GM23338 (cell line): ENCODE measurements at regions not wholly inside any gene's neighbourhood (a gene's known extent, or its start where the extent isn't known, plus 50 kb on each side); places are given as distances from the start of the nearest gene placed in this dataset.

Experiments
- ATAC-seq: fragments of 200-7000 bp; cut with Tn5 transposase; 3 replicates; pipeline ENCODE4 v1.9.1; 2020
- DNase-seq: peaks from one replicate; pipeline ENCODE4 v3.0.0-alpha.2; 2015; ENCODE audit warnings: low spot score
- H2AFZ ChIP-seq: fragments of 200-600 bp; sonication (generic); 2 replicates; pipeline ENCODE4 v1.8.0; 2016; ENCODE audit warnings: antibody characterized with exemption, mild to moderate bottlenecking, moderate library complexity
- H3F3A ChIP-seq: fragments of 200-600 bp; sonication (generic); replicated peaks from 2 replicates; pipeline ENCODE4 v1.8.0; 2017; ENCODE audit warnings: antibody characterized with exemption, mixed run types, low read depth
- H3K27ac ChIP-seq: fragments of 200-600 bp; sonication (generic); 2 replicates; pipeline ENCODE4 v1.6.1; 2016; ENCODE audit warnings: low read depth
- H3K27me3 ChIP-seq: fragments of 200-600 bp; sonication (generic); 2 replicates; pipeline ENCODE4 v1.8.0; 2016; ENCODE audit warnings: mild to moderate bottlenecking, mixed run types, moderate library complexity; ENCODE audit not compliant: insufficient read depth
- H3K36me3 ChIP-seq: fragments of 200-600 bp; sonication (generic); 2 replicates; pipeline ENCODE4 v1.8.0; 2016; ENCODE audit warnings: mild to moderate bottlenecking; ENCODE audit not compliant: insufficient read depth
- H3K4me1 ChIP-seq: fragments of 200-600 bp; sonication (generic); 2 replicates; pipeline ENCODE4 v1.8.0; 2016; ENCODE audit warnings: mild to moderate bottlenecking, moderate library complexity; ENCODE audit not compliant: insufficient read depth
- H3K4me2 ChIP-seq: fragments of 200-600 bp; sonication (generic); 2 replicates; pipeline ENCODE4 v1.7.1; 2017; ENCODE audit warnings: mixed run types
- H3K4me3 ChIP-seq: fragments of 200-600 bp; sonication (generic); 2 replicates; pipeline ENCODE4 v1.6.1; 2016; ENCODE audit warnings: mixed run types
- H3K79me2 ChIP-seq: fragments of 200-600 bp; sonication (generic); replicated peaks from 2 replicates; pipeline ENCODE4 v1.8.0; 2017; ENCODE audit warnings: mild to moderate bottlenecking; ENCODE audit not compliant: insufficient read depth
- H3K9me2 ChIP-seq: fragments of 200-600 bp; sonication (generic); 2 replicates; pipeline ENCODE4 v1.8.0; 2017; ENCODE audit not compliant: insufficient read depth
- H4K20me1 ChIP-seq: fragments of 200-600 bp; sonication (generic); replicated peaks from 2 replicates; pipeline ENCODE4 v1.8.0; 2017; ENCODE audit warnings: mild to moderate bottlenecking; ENCODE audit not compliant: insufficient read depth
- H3K27ac Mint-ChIP-seq: 2 replicates; pipeline ENCODE4 v1.8.0; 2020; ENCODE audit warnings: inconsistent platforms, mild to moderate bottlenecking, moderate library complexity, mixed read lengths
- H3K27me3 Mint-ChIP-seq: 3 replicates; pipeline ENCODE4 v1.8.0; 2022; ENCODE audit warnings: low read depth, mild to moderate bottlenecking, moderate library complexity, mixed read lengths, inconsistent platforms; ENCODE audit not compliant: insufficient read depth, poor library complexity
- H3K36me3 Mint-ChIP-seq: 3 replicates; pipeline ENCODE4 v1.8.0; 2021; ENCODE audit warnings: low read depth, mild to moderate bottlenecking, inconsistent platforms, moderate library complexity, mixed read lengths
- H3K4me1 Mint-ChIP-seq: 3 replicates; pipeline ENCODE4 v1.8.0; 2020; ENCODE audit warnings: mild to moderate bottlenecking, inconsistent platforms, mixed read lengths
- H3K4me3 Mint-ChIP-seq: 3 replicates; pipeline ENCODE4 v1.8.0; 2021; ENCODE audit warnings: moderate library complexity, mild to moderate bottlenecking, inconsistent platforms, mixed read lengths
- H3K9me3 Mint-ChIP-seq: 3 replicates; pipeline ENCODE4 v1.8.0; 2020; ENCODE audit warnings: moderate library complexity, mild to moderate bottlenecking, inconsistent platforms, mixed read lengths
- EZH2 ChIP-seq: fragments of 200-600 bp; sonication (generic); IDR thresholded peaks from one replicate; pipeline ENCODE4 v1.8.0; 2017; ENCODE audit warnings: antibody characterized with exemption, mild to moderate bottlenecking, low read depth; ENCODE audit not compliant: unreplicated experiment
- EZH2phosphoT487 ChIP-seq: fragments of 200-600 bp; sonication (generic); IDR thresholded peaks from one replicate; pipeline ENCODE4 v1.8.1; 2018; ENCODE audit warnings: antibody characterized with exemption; ENCODE audit not compliant: unreplicated experiment
- JUNB ChIP-seq: IDR thresholded peaks from one replicate; pipeline ENCODE4 v1.6.1; 2016; ENCODE audit warnings: antibody characterized with exemption; ENCODE audit not compliant: unreplicated experiment
- NANOG ChIP-seq: IDR thresholded peaks from 2 replicates; pipeline ENCODE4 v1.6.1; 2016; ENCODE audit warnings: antibody characterized with exemption, borderline replicate concordance
- POLR2AphosphoS5 ChIP-seq: IDR thresholded peaks from 2 replicates; pipeline ENCODE4 v1.6.1; 2016; ENCODE audit warnings: antibody characterized with exemption, low read depth
- ZNF114 ChIP-seq: fragments of 250-450 bp; sonication (Bioruptor Pico); IDR thresholded peaks from 2 replicates; pipeline ENCODE4 v1.5.0; 2020; ENCODE audit warnings: mild to moderate bottlenecking, moderate library complexity
- ZNF331 ChIP-seq: fragments of 250-450 bp; sonication (Bioruptor Pico); IDR thresholded peaks from 2 replicates; pipeline ENCODE4 v1.5.0; 2020; ENCODE audit warnings: low read depth, mild to moderate bottlenecking, moderate library complexity
- TF ChIP-seq, protein P1 (sequence below): IDR thresholded peaks from one replicate; pipeline ENCODE4 v1.6.1; 2018; ENCODE audit warnings: antibody characterized with exemption; ENCODE audit not compliant: unreplicated experiment
- TF ChIP-seq, protein P2 (sequence below): fragments of 250-450 bp; sonication (Bioruptor Pico); IDR thresholded peaks from 2 replicates; pipeline ENCODE4 v1.5.0; 2020; ENCODE audit warnings: mild to moderate bottlenecking, moderate library complexity
- TF ChIP-seq, protein P3 (sequence below): IDR thresholded peaks from 2 replicates; pipeline ENCODE4 v1.6.1; 2016; ENCODE audit warnings: antibody characterized with exemption
- TF ChIP-seq, protein P4 (sequence below), 2 experiments: fragments of 200-600 bp in 1 of 2; sonication (generic) in 1 of 2; conservative IDR thresholded peaks; 2 replicates each; pipeline versions ENCODE4 v1.5.1 to v1.6.1; 2016 to 2017; ENCODE audit warnings: antibody characterized with exemption in 2 of 2, low read depth in 2 of 2, mild to moderate bottlenecking in 2 of 2, moderate library complexity in 1 of 2

- TF ChIP-seq ZNF114 (CRISPR knock-in tag), result no peak
- TF ChIP-seq, protein P1, sequence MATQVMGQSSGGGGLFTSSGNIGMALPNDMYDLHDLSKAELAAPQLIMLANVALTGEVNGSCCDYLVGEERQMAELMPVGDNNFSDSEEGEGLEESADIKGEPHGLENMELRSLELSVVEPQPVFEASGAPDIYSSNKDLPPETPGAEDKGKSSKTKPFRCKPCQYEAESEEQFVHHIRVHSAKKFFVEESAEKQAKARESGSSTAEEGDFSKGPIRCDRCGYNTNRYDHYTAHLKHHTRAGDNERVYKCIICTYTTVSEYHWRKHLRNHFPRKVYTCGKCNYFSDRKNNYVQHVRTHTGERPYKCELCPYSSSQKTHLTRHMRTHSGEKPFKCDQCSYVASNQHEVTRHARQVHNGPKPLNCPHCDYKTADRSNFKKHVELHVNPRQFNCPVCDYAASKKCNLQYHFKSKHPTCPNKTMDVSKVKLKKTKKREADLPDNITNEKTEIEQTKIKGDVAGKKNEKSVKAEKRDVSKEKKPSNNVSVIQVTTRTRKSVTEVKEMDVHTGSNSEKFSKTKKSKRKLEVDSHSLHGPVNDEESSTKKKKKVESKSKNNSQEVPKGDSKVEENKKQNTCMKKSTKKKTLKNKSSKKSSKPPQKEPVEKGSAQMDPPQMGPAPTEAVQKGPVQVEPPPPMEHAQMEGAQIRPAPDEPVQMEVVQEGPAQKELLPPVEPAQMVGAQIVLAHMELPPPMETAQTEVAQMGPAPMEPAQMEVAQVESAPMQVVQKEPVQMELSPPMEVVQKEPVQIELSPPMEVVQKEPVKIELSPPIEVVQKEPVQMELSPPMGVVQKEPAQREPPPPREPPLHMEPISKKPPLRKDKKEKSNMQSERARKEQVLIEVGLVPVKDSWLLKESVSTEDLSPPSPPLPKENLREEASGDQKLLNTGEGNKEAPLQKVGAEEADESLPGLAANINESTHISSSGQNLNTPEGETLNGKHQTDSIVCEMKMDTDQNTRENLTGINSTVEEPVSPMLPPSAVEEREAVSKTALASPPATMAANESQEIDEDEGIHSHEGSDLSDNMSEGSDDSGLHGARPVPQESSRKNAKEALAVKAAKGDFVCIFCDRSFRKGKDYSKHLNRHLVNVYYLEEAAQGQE, result no peak
- TF ChIP-seq EZH2, result no peak
- TF ChIP-seq, protein P2, sequence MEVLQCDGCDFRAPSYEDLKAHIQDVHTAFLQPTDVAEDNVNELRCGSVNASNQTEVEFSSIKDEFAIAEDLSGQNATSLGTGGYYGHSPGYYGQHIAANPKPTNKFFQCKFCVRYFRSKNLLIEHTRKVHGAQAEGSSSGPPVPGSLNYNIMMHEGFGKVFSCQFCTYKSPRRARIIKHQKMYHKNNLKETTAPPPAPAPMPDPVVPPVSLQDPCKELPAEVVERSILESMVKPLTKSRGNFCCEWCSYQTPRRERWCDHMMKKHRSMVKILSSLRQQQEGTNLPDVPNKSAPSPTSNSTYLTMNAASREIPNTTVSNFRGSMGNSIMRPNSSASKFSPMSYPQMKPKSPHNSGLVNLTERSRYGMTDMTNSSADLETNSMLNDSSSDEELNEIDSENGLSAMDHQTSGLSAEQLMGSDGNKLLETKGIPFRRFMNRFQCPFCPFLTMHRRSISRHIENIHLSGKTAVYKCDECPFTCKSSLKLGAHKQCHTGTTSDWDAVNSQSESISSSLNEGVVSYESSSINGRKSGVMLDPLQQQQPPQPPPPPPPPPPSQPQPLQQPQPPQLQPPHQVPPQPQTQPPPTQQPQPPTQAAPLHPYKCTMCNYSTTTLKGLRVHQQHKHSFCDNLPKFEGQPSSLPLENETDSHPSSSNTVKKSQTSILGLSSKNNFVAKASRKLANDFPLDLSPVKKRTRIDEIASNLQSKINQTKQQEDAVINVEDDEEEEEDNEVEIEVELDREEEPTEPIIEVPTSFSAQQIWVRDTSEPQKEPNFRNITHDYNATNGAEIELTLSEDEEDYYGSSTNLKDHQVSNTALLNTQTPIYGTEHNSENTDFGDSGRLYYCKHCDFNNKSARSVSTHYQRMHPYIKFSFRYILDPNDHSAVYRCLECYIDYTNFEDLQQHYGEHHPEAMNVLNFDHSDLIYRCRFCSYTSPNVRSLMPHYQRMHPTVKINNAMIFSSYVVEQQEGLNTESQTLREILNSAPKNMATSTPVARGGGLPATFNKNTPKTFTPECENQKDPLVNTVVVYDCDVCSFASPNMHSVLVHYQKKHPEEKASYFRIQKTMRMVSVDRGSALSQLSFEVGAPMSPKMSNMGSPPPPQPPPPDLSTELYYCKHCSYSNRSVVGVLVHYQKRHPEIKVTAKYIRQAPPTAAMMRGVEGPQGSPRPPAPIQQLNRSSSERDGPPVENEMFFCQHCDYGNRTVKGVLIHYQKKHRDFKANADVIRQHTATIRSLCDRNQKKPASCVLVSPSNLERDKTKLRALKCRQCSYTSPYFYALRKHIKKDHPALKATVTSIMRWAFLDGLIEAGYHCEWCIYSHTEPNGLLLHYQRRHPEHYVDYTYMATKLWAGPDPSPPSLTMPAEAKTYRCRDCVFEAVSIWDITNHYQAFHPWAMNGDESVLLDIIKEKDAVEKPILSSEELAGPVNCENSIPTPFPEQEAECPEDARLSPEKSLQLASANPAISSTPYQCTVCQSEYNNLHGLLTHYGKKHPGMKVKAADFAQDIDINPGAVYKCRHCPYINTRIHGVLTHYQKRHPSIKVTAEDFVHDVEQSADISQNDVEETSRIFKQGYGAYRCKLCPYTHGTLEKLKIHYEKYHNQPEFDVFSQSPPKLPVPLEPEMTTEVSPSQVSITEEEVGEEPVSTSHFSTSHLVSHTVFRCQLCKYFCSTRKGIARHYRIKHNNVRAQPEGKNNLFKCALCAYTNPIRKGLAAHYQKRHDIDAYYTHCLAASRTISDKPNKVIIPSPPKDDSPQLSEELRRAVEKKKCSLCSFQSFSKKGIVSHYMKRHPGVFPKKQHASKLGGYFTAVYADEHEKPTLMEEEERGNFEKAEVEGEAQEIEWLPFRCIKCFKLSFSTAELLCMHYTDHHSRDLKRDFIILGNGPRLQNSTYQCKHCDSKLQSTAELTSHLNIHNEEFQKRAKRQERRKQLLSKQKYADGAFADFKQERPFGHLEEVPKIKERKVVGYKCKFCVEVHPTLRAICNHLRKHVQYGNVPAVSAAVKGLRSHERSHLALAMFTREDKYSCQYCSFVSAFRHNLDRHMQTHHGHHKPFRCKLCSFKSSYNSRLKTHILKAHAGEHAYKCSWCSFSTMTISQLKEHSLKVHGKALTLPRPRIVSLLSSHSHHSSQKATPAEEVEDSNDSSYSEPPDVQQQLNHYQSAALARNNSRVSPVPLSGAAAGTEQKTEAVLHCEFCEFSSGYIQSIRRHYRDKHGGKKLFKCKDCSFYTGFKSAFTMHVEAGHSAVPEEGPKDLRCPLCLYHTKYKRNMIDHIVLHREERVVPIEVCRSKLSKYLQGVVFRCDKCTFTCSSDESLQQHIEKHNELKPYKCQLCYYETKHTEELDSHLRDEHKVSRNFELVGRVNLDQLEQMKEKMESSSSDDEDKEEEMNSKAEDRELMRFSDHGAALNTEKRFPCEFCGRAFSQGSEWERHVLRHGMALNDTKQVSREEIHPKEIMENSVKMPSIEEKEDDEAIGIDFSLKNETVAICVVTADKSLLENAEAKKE (CRISPR knock-in tag), result no peak
- TF ChIP-seq, protein P3, sequence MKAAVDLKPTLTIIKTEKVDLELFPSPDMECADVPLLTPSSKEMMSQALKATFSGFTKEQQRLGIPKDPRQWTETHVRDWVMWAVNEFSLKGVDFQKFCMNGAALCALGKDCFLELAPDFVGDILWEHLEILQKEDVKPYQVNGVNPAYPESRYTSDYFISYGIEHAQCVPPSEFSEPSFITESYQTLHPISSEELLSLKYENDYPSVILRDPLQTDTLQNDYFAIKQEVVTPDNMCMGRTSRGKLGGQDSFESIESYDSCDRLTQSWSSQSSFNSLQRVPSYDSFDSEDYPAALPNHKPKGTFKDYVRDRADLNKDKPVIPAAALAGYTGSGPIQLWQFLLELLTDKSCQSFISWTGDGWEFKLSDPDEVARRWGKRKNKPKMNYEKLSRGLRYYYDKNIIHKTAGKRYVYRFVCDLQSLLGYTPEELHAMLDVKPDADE, result no peak
- no peak for TF ChIP-seq NANOG
- TF ChIP-seq, protein P4, sequence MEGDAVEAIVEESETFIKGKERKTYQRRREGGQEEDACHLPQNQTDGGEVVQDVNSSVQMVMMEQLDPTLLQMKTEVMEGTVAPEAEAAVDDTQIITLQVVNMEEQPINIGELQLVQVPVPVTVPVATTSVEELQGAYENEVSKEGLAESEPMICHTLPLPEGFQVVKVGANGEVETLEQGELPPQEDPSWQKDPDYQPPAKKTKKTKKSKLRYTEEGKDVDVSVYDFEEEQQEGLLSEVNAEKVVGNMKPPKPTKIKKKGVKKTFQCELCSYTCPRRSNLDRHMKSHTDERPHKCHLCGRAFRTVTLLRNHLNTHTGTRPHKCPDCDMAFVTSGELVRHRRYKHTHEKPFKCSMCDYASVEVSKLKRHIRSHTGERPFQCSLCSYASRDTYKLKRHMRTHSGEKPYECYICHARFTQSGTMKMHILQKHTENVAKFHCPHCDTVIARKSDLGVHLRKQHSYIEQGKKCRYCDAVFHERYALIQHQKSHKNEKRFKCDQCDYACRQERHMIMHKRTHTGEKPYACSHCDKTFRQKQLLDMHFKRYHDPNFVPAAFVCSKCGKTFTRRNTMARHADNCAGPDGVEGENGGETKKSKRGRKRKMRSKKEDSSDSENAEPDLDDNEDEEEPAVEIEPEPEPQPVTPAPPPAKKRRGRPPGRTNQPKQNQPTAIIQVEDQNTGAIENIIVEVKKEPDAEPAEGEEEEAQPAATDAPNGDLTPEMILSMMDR (conservative IDR thresholded peaks at IDR 0.05; ENCODE audit: low read depth in 2 of 2), result no peak
- no peak for TF ChIP-seq POLR2AphosphoS5
- no peak for TF ChIP-seq JUNB
- TF ChIP-seq ZNF331 (CRISPR knock-in tag), result no peak
- TF ChIP-seq EZH2phosphoT487, result no peak
- Mint-ChIP-seq H3K4me1 (no peaks in the 10 kb centered on the region), H3K27ac (no peak overlapping the region), H3K9me3 (no peaks in the 10 kb centered on the region), H3K27me3 (peaks cover 3% of the 10 kb centered on the region), H3K4me3 (no peak overlapping the region), H3K36me3 (no peaks in the 10 kb centered on the region)
- Histone ChIP-seq H3K9me2 (0 out of 2 replicates have a peak, but pooled peaks cover 8% of the 10 kb centered on the region), H3F3A (no peaks in the 10 kb centered on the region), H3K4me3 (no peak overlapping the region), H3K27me3 (no peaks in the 10 kb centered on the region), H3K36me3 (no peaks in the 10 kb centered on the region), H2AFZ (no peak overlapping the region), H3K4me1 (no peaks in the 10 kb centered on the region), H4K20me1 (no peaks in the 10 kb centered on the region), H3K27ac (no peak overlapping the region), H3K79me2 (no peaks in the 10 kb centered on the region), H3K4me2 (no peak overlapping the region)
- DNase-seq (no peak), ATAC-seq (no peak)
These were observed 58.6 kb upstream of the FAT1 start for GRCh38 chr4:186782302-186782701.
